ENCODE measurements at regions not wholly inside any gene's neighbourhood (a gene's known extent, or its start where the extent isn't known, plus 50 kb on each side); places are given as distances from the start of the nearest gene placed in this dataset.

GRCh38 chr11:42778193-42778592 lies 533.6 kb upstream of the API5 start:
- TF ChIP-seq ZNF274 (IDR thresholded peaks at IDR 0.05; ENCODE audit: low read depth, low read length) (no peak), YY1 (IDR thresholded peaks at IDR 0.05; ENCODE audit: insufficient read depth, insufficient read length) (no peak)

Measured in NT2/D1 (cell line).